ENCODE measurements at regions not wholly inside any gene's neighbourhood (a gene's known extent, or its start where the extent isn't known, plus 50 kb on each side); places are given as distances from the start of the nearest gene placed in this dataset.

GRCh38 chr1:3954170-3955169 is 54.4 kb upstream of the C1orf174 start:
- no peak for DNase-seq (ENCODE audit: low read depth, low spot score)

- DNase-seq (ENCODE audit: low read depth, low spot score), result no peak
Measured at GRCh38 chr1:3955196-3955772, 55.2 kb upstream of the C1orf174 start.

- DNase-seq (ENCODE audit: low read depth, low spot score), result no peak
Measured at GRCh38 chr1:3956527-3957170, 56.6 kb upstream of the C1orf174 start.

- no peak for DNase-seq (ENCODE audit: low read depth, low spot score)
Measured at GRCh38 chr1:3959361-3959760, 59.3 kb upstream of the C1orf174 start.

- DNase-seq (ENCODE audit: low read depth, low spot score), result no peak
Measured at GRCh38 chr1:3963554-3963953, 63.5 kb upstream of the C1orf174 start.

- DNase-seq (ENCODE audit: low read depth, low spot score), result no peak
Measured at GRCh38 chr1:3965693-3966092, 65.6 kb upstream of the C1orf174 start.

- DNase-seq (ENCODE audit: low read depth, low spot score), result no peak
Measured at GRCh38 chr1:3968851-3969250, 68.8 kb upstream of the C1orf174 start.

- no peak for DNase-seq (ENCODE audit: low read depth, low spot score)
Measured at GRCh38 chr1:3971981-3972380, 71.9 kb upstream of the C1orf174 start.

GRCh38 chr1:3975903-3976630 is 76.0 kb upstream of the C1orf174 start:
- no peak for DNase-seq (ENCODE audit: low read depth, low spot score)

- DNase-seq (ENCODE audit: low read depth, low spot score), result no peak
Measured at GRCh38 chr1:3976821-3977220, 76.7 kb upstream of the C1orf174 start.

- DNase-seq (ENCODE audit: low read depth, low spot score), result no peak
Measured at GRCh38 chr1:3978196-3978989, 78.3 kb upstream of the C1orf174 start.

- DNase-seq (ENCODE audit: low read depth, low spot score), result no peak
Measured at GRCh38 chr1:3978990-3979325, 78.9 kb upstream of the C1orf174 start.

GRCh38 chr1:3981261-3981660 is 81.2 kb upstream of the C1orf174 start:
- DNase-seq (ENCODE audit: low read depth, low spot score), result no peak

GRCh38 chr1:3981746-3982505 is 81.9 kb upstream of the C1orf174 start:
- no peak for DNase-seq (ENCODE audit: low read depth, low spot score)

- no peak for DNase-seq (ENCODE audit: low read depth, low spot score)
Measured at GRCh38 chr1:3983181-3983580, 83.1 kb upstream of the C1orf174 start.

GRCh38 chr1:3984586-3984985 is 84.5 kb upstream of the C1orf174 start:
- DNase-seq (ENCODE audit: low read depth, low spot score), result no peak

- DNase-seq (ENCODE audit: low read depth, low spot score), result no peak
Measured at GRCh38 chr1:3986686-3987218, 86.7 kb upstream of the C1orf174 start.

GRCh38 chr1:3987669-3988235 is 87.7 kb upstream of the C1orf174 start:
- no peak for DNase-seq (ENCODE audit: low read depth, low spot score)

- DNase-seq (ENCODE audit: low read depth, low spot score), result no peak
Measured at GRCh38 chr1:3988431-3988830, 88.4 kb upstream of the C1orf174 start.

- no peak for DNase-seq (ENCODE audit: low read depth, low spot score)
Measured at GRCh38 chr1:3989465-3989864, 89.4 kb upstream of the C1orf174 start.

Measured in activated CD4-positive, CD25-positive, alpha-beta regulatory T cell treated with anti-CD3 and anti-CD28 coated beads, Interleukin-2, amount 50 U/mL, for 16 hours (primary cell).